HEK293T (cell line): ENCODE measurements at regions not wholly inside any gene's neighbourhood (a gene's known extent, or its start where the extent isn't known, plus 50 kb on each side); places are given as distances from the start of the nearest gene placed in this dataset.

Experiments
- ARNT ChIP-seq: fragments of 450-650 bp; IDR thresholded peaks from 2 replicates; pipeline ENCODE4 v1.6.1; 2017; ENCODE audit warnings: mild to moderate bottlenecking
- BHLHE40 ChIP-seq: fragments of 450-650 bp; IDR thresholded peaks from 2 replicates; pipeline ENCODE4 v1.6.1; 2016; ENCODE audit warnings: mild to moderate bottlenecking, moderate library complexity, borderline replicate concordance
- CTBP1 ChIP-seq: fragments of 450-650 bp; IDR thresholded peaks from 2 replicates; pipeline ENCODE4 v1.6.1; 2016; ENCODE audit warnings: borderline replicate concordance
- ELF4 ChIP-seq: fragments of 450-650 bp; IDR thresholded peaks from 2 replicates; pipeline ENCODE4 v1.6.1; 2017; ENCODE audit warnings: antibody characterized with exemption
- FOXA1 ChIP-seq: fragments of 450-650 bp; IDR thresholded peaks from 2 replicates; pipeline ENCODE4 v1.6.1; 2016; ENCODE audit warnings: mild to moderate bottlenecking
- FOXK2 ChIP-seq: fragments of 450-650 bp; IDR thresholded peaks from 2 replicates; pipeline ENCODE4 v1.6.1; 2016; ENCODE audit warnings: mild to moderate bottlenecking
- FOXM1 ChIP-seq: fragments of 450-650 bp; IDR thresholded peaks from 2 replicates; pipeline ENCODE4 v1.6.1; 2017; ENCODE audit warnings: mild to moderate bottlenecking, borderline replicate concordance
- L3MBTL2 ChIP-seq: fragments of 450-650 bp; conservative IDR thresholded peaks from 2 replicates; pipeline ENCODE4 v1.6.1; 2016; ENCODE audit warnings: mild to moderate bottlenecking
- PKNOX1 ChIP-seq: fragments of 450-650 bp; IDR thresholded peaks from 2 replicates; pipeline ENCODE4 v1.6.1; 2016
- SP1 ChIP-seq: fragments of 450-650 bp; IDR thresholded peaks from 2 replicates; pipeline ENCODE4 v1.6.1; 2017
- ZNF384 ChIP-seq: fragments of 450-650 bp; IDR thresholded peaks from 2 replicates; pipeline ENCODE4 v1.6.1; 2016

DNA sequence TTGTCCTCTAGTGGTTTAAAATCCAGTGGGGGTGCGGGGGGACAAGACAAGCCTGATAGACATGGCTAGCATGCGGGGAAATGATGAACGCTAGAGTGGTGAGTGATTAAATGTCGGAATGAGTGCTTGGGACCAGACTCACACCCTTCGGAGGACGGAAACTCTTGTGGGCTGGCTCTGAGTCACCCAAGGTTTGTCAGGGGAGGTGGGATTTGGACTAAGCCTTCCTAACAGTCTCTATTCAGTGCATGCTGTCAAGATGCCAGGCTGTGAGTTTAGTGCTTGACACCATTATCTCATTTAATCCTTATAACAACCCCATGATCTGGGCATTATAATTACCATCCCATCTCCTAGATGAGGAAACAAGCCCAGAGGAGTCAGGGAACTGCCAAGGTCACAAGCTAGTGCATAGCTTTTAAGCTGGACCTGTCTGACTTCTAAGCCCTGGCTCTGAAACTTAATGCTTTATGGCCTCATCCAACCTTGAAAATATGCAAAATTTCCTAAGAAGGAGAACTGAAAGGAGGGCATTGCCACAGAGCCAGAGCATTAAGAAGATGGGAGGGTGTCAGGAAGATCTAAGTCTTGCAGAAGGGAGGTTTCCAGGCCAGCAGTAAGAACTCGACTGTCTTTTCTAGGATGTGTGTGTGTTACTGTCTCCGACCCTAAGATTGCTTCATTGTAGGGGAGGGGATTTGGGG lies 168.7 kb upstream of the LRFN2 start:
- no peak for TF ChIP-seq ZNF384
- TF ChIP-seq FOXM1, result no peak
- no peak for TF ChIP-seq ARNT
- TF ChIP-seq CTBP1, result no peak
- TF ChIP-seq SP1, result no peak
- TF ChIP-seq ELF4, result no peak
- no peak for TF ChIP-seq PKNOX1
- TF ChIP-seq FOXK2, result no peak
- no peak for TF ChIP-seq L3MBTL2
- no peak for TF ChIP-seq BHLHE40
- TF ChIP-seq FOXA1, result no peak
